ENCODE measurements at regions not wholly inside any gene's neighbourhood (a gene's known extent, or its start where the extent isn't known, plus 50 kb on each side); places are given as distances from the start of the nearest gene placed in this dataset.

GRCh38 chr13:111470933-111471332 is 150.5 kb downstream of the TEX29 start:
- no peak for DNase-seq
- H3K27me3 Mint-ChIP-seq, result peaks cover under 1% of the 10 kb centered on the region
- no peaks in the 10 kb centered on the region for H3K36me3 Mint-ChIP-seq
- H3K4me3 Mint-ChIP-seq, result no peak overlapping the region
- CTCF ChIA-PET, result no interaction called here
- H3K9me3 Mint-ChIP-seq, result no peaks in the 10 kb centered on the region
- H3K4me1 Mint-ChIP-seq, result no peaks in the 10 kb centered on the region
- H3K27ac Mint-ChIP-seq, result no peak overlapping the region

DNA sequence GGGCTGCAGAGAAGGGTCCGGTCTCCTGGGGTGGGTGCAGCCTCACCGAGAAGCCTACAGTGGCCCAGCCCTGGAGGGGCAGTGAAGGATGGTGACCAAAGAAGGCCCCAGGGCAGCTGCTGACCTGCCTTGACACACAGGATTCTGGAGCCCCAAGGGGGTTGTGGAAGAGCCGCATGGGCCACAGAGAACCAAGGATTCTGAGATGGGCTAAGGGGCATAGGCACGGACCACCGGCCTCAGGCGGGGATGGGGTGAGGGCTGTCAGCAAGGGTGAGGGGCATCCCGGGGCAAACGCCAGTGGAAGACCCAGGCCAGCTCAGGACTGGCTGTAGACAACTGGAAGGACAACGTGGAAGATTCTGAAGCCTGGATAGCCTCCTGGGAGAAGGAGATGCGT is 151.6 kb downstream of the TEX29 start:
- no peak overlapping the region for H3K4me3 Mint-ChIP-seq
- DNase-seq, result no peak
- no peaks in the 10 kb centered on the region for H3K9me3 Mint-ChIP-seq
- H3K36me3 Mint-ChIP-seq, result no peaks in the 10 kb centered on the region
- no peak overlapping the region for H3K27ac Mint-ChIP-seq
- CTCF ChIA-PET, result interaction anchor here (1.4 kb wide), 1 partner anchor 971 kb away, joined by 3 read pairs; no protein-coding TSS in a partner anchor
- no peaks in the 10 kb centered on the region for H3K27me3 Mint-ChIP-seq
- no peaks in the 10 kb centered on the region for H3K4me1 Mint-ChIP-seq

DNA sequence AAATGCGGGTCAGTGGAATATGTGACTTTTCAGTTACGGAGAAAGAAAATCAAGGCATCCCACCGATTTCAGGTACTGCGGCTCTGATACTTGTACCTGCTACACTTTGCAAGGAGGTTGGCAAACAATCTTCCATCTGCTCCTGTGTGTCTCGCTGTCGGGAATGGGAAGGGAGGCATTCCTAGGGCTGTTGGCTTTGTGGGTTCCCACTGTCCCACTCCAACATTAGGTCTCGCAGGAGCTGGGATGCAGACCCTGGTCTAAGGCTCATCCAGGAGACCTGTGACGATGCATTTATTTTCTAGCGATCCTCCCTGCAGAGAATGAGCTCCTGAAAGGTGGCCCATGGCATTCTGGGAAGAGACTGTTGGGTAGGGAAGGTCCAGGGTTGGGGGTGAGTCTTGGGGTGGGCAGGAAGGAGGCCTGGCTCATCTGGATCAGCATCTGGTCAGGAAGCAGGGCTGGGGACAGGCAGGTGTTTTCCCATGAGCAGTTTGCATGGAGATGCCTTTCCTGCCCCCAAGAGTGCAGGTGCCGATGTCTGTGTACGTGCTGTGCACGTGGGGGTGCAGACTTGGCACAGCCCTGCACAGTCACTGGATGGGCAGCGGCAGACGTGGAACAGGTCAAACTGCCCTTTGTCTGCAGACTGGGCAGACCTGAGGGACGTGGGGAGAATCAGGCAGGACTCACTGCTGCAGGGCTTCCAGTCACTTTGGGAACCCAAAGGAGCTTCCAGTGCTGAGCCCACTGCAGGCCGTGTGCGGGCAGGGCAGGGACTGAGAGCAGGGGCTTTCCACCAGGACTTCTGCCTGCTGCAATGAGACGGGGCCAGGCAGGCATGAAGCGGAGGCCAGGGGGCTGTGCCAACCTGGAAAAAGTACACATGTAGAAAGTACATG is 152.4 kb downstream of the TEX29 start:
- Mint-ChIP-seq H3K27ac (no peak overlapping the region), H3K9me3 (no peaks in the 10 kb centered on the region), H3K4me1 (no peaks in the 10 kb centered on the region), H3K4me3 (no peak overlapping the region), H3K27me3 (no peaks in the 10 kb centered on the region), H3K36me3 (no peaks in the 10 kb centered on the region)
- DNase-seq, result no peak
- CTCF ChIA-PET, result interaction anchor here (1.4 kb wide), 1 partner anchor 970 kb away, joined by 3 read pairs; no protein-coding TSS in a partner anchor

GRCh38 chr13:111474136-111475002 is 153.9 kb downstream of the TEX29 start:
- no peaks in the 10 kb centered on the region for H3K4me1 Mint-ChIP-seq
- no peaks in the 10 kb centered on the region for H3K9me3 Mint-ChIP-seq
- no peaks in the 10 kb centered on the region for H3K36me3 Mint-ChIP-seq
- H3K27ac Mint-ChIP-seq, result no peak overlapping the region
- H3K4me3 Mint-ChIP-seq, result no peak overlapping the region
- no peak for DNase-seq
- no peaks in the 10 kb centered on the region for H3K27me3 Mint-ChIP-seq
- CTCF ChIA-PET, result interaction anchor here (0.8 to 1.8 kb wide), 6 partner anchors 9 to 970 kb away, joined by 3 to 7 read pairs (median 3); no protein-coding TSS in a partner anchor

- Mint-ChIP-seq H3K27ac (no peak overlapping the region), H3K9me3 (no peaks in the 10 kb centered on the region), H3K4me3 (no peak overlapping the region), H3K4me1 (no peaks in the 10 kb centered on the region), H3K27me3 (no peaks in the 10 kb centered on the region), H3K36me3 (no peaks in the 10 kb centered on the region)
- DNase-seq, result no peak
- CTCF ChIA-PET, result interaction anchor here (0.6 to 1.4 kb wide), 3 partner anchors 8 to 968 kb away, joined by 3 to 4 read pairs (median 3); no protein-coding TSS in a partner anchor
Observed at GRCh38 chr13:111475488-111475887, 155.0 kb downstream of the TEX29 start.

- no peaks in the 10 kb centered on the region for H3K4me1 Mint-ChIP-seq
- no peak overlapping the region for H3K27ac Mint-ChIP-seq
- CTCF ChIA-PET, result interaction anchor here (1.3 kb wide), 1 partner anchor 967 kb away, joined by 4 read pairs; no protein-coding TSS in a partner anchor
- no peaks in the 10 kb centered on the region for H3K36me3 Mint-ChIP-seq
- DNase-seq, result no peak
- no peaks in the 10 kb centered on the region for H3K27me3 Mint-ChIP-seq
- no peak overlapping the region for H3K4me3 Mint-ChIP-seq
- H3K9me3 Mint-ChIP-seq, result no peaks in the 10 kb centered on the region
Observed at GRCh38 chr13:111476197-111476596, 155.8 kb downstream of the TEX29 start.

GRCh38 chr13:111479412-111479811 is 159.0 kb downstream of the TEX29 start:
- Mint-ChIP-seq H3K4me3 (no peak overlapping the region), H3K27me3 (peaks cover 3% of the 10 kb centered on the region), H3K9me3 (no peaks in the 10 kb centered on the region), H3K27ac (no peak overlapping the region), H3K36me3 (no peaks in the 10 kb centered on the region), H3K4me1 (no peaks in the 10 kb centered on the region)
- no peak for DNase-seq
- CTCF ChIA-PET, result no interaction called here

GRCh38 chr13:111480503-111480902 is 160.1 kb downstream of the TEX29 start:
- no peaks in the 10 kb centered on the region for H3K9me3 Mint-ChIP-seq
- no peaks in the 10 kb centered on the region for H3K36me3 Mint-ChIP-seq

DNA sequence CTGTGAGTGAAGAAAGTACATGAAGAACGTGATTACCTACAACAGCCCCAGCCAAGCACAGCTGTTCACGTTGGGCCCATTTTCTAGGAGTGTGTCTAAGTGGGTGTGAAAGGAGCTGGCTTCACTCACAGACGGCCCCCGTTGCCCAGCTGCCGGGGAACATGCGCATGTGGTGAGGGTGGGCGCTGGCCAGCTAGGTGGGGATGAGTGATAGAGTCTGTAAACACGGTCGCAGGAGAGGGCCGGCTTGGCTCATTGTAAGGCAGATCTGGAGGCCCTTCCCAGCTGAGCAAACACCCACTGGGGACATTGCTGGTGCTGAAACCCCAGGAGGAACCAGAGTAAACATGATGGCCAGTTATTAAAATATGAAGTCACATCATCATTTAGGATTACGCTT is 160.5 kb downstream of the TEX29 start:
- Mint-ChIP-seq H3K4me3 (no peak overlapping the region), H3K27me3 (peaks cover 3% of the 10 kb centered on the region), H3K36me3 (no peaks in the 10 kb centered on the region), H3K9me3 (no peaks in the 10 kb centered on the region), H3K27ac (no peak overlapping the region), H3K4me1 (no peaks in the 10 kb centered on the region)
- CTCF ChIA-PET, result interaction anchor here (0.8 kb wide), 1 partner anchor 962 kb away, joined by 3 read pairs; no protein-coding TSS in a partner anchor
- no peak for DNase-seq

More at GRCh38 chr13:111480503-111480902, 160.1 kb downstream of the TEX29 start:
- no peak overlapping the region for H3K27ac Mint-ChIP-seq
- H3K4me3 Mint-ChIP-seq, result no peak overlapping the region
- DNase-seq, result no peak
- H3K27me3 Mint-ChIP-seq, result peaks cover 3% of the 10 kb centered on the region
- CTCF ChIA-PET, result no interaction called here
- H3K4me1 Mint-ChIP-seq, result no peaks in the 10 kb centered on the region

DNA sequence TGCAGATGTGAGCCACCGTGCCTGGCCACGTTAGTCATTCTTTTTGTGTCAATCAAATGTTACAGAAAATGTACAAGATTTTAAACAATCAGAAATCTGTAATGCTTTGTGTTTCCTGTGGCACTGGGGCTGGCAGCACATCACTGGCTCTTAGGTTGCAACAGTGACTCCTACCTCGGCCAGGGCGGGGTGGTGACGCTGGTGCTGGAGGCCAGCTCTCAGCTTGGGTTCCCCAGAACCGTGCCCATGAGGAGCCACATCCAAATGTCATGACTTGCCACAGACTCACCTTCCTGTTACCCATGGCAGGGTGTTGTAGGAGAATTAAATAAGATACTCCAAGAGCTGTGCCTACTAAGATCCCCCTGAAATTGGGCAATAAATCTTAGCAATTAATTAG is 161.7 kb downstream of the TEX29 start:
- Mint-ChIP-seq H3K36me3 (no peaks in the 10 kb centered on the region), H3K4me1 (no peaks in the 10 kb centered on the region), H3K27ac (no peak overlapping the region), H3K27me3 (peaks cover 3% of the 10 kb centered on the region), H3K4me3 (no peak overlapping the region), H3K9me3 (peaks cover 2% of the 10 kb centered on the region)
- CTCF ChIA-PET, result interaction anchor here (0.8 kb wide), 1 partner anchor 961 kb away, joined by 3 read pairs; no protein-coding TSS in a partner anchor
- DNase-seq, result no peak

DNA sequence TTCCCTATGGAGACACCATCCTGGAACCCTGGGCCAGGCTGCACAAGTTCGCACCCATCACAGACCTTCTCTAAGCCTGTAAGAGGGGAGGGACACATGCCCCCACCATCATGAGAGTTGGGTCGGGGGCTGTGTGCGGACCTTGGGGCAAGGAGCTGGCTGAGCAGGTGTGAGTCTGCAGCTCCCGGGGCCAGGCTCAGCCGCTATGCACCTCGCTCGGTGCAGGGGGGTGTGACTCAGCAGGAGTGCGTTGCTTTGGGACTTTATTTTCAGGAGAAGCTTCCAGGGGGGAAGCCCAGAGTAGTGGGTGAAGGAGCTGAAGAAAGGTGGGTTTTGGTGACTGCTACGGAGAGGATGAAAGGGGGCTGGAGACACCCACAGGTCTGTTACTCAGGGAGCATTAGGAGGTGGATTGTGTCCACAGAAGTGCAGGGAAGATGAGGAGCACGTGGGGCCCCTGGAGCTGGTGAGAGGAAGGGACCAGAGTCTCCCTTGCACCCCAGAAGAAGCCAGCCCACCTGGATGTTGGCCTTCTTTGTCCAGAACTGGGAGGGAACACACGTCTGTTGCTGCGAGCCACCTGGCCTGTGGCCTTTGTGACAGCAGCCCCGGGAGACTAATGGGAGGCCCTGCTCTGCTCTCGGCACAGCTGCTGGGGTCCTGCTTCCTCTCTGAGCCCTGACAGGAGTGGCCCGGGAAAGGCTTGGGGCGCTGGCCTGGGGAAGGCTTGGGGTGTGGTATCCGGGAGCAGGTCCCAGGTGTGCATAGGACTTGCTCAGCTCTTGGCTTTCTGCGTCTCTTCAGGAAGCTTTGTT is 162.6 kb downstream of the TEX29 start:
- Mint-ChIP-seq H3K9me3 (peaks cover 4% of the 10 kb centered on the region), H3K4me3 (no peak overlapping the region), H3K36me3 (no peaks in the 10 kb centered on the region), H3K4me1 (no peaks in the 10 kb centered on the region), H3K27ac (no peak overlapping the region), H3K27me3 (peaks cover 3% of the 10 kb centered on the region)
- no peak for DNase-seq
- CTCF ChIA-PET, result interaction anchor here (0.8 kb wide), 1 partner anchor 8 kb away, joined by 3 read pairs; no protein-coding TSS in a partner anchor

DNA sequence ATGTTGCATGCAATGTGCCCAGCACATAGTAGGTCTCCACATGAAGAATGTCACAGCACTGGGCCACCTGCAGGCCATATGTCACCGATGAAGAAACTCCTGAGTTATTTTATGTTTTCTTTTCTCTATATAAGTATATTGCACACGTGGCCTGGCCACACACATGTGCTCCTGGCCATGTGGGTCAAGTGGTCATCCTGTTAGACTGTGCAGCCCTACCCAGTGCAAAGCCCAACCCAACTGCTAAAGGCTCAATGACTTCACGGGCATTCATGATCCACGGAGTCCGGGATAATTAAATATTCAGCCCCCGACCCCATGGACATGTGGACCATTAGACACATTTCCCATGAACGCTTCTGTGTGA is 163.2 kb downstream of the TEX29 start:
- peaks cover 8% of the 10 kb centered on the region for H3K27me3 Mint-ChIP-seq
- H3K9me3 Mint-ChIP-seq, result peaks cover 4% of the 10 kb centered on the region
- CTCF ChIA-PET, result interaction anchor here (0.8 to 1.0 kb wide), 2 partner anchors 9 kb away, joined by 3 read pairs; no protein-coding TSS in a partner anchor
- DNase-seq, result no peak
- H3K4me3 Mint-ChIP-seq, result no peak overlapping the region
- no peaks in the 10 kb centered on the region for H3K4me1 Mint-ChIP-seq
- H3K36me3 Mint-ChIP-seq, result no peaks in the 10 kb centered on the region
- H3K27ac Mint-ChIP-seq, result no peak overlapping the region

DNA sequence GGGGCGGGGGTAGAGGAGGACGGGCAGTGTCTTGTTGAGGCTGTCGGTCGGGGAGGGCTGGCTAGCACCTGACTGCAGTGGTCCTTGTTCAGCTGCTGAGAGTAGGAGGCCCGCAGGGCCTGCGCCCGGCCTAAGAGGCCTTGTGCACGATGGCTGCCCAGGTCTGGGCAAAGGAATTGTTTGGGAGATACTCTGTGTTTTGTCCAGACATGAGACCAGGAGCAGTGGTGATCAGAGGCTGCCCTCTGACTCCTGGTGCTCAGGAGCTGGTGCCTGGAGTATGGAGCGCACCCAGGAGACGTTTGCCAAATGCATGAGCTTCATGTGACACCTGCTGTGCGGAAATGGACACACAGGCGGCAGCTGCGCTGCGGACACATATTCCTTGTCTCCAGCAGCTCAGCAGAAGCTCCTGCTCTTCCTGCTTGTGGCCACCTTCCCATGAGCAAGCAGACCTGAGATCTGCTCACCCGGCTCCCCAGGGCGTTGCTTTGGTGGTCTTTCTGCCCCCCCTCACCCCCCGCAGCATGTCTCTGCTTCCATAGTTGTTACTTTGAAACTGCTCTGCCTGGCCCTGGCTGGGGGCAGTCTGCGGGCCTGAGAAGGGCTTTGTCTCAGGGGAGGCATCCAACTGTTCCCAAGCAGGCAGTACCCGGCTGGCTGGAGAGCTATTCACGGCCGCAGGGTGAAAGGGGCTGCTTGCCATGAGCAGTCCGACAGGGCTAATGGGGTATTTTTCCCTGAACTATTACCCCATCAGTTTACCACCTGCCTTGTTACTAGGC is 163.9 kb downstream of the TEX29 start:
- no peak overlapping the region for H3K4me3 Mint-ChIP-seq
- no peak for DNase-seq
- no peaks in the 10 kb centered on the region for H3K4me1 Mint-ChIP-seq
- no peaks in the 10 kb centered on the region for H3K36me3 Mint-ChIP-seq
- H3K9me3 Mint-ChIP-seq, result peaks cover 4% of the 10 kb centered on the region
- H3K27me3 Mint-ChIP-seq, result peaks cover 8% of the 10 kb centered on the region
- CTCF ChIA-PET, result interaction anchor here (1.0 kb wide), 1 partner anchor 10 kb away, joined by 3 read pairs; no protein-coding TSS in a partner anchor
- H3K27ac Mint-ChIP-seq, result no peak overlapping the region
